Thyroid gland (tissue), 4 donors: ENCODE measurements at regions not wholly inside any gene's neighbourhood (a gene's known extent, or its start where the extent isn't known, plus 50 kb on each side); places are given as distances from the start of the nearest gene placed in this dataset.
"Not testable (repeated sequence)": the region's sequence is repeated elsewhere in the genome, so short reads cannot be mapped to it uniquely, and the experiment has no call there.

Source experiments
- DNase-seq, 2 donors: peaks; one replicate each; pipeline ENCODE4 v3.0.0-alpha.2; 2019
- H3K27ac ChIP-seq, 3 donors: fragments of 200-600 bp; sonication (generic); 1 replicate in 2 of 3; 2 replicates in 1 of 3; pipeline ENCODE4 v1.5.1; 2016 to 2019; ENCODE audit warnings: mild to moderate bottlenecking in 1 of 3, moderate library complexity in 1 of 3
- H3K27me3 ChIP-seq: fragments of 200-600 bp; sonication (generic); one replicate; pipeline ENCODE4 v1.5.1; 2019
- H3K36me3 ChIP-seq, 2 donors: fragments of 200-600 bp; sonication (generic); one replicate each; pipeline ENCODE4 v1.5.1; 2016 to 2019
- H3K4me1 ChIP-seq, 2 donors: fragments of 200-600 bp; sonication (generic); one replicate each; pipeline ENCODE4 v1.5.1; 2017 to 2019
- H3K4me3 ChIP-seq, 3 donors: fragments of 200-600 bp; sonication (generic); replicated peaks in 1 of 3; 1 replicate in 2 of 3; 2 replicates in 1 of 3; pipeline ENCODE4 v1.5.1; 2016; ENCODE audit warnings: mild to moderate bottlenecking in 1 of 3
- H3K9me3 ChIP-seq: fragments of 200-600 bp; sonication (generic); one replicate; pipeline ENCODE4 v1.5.1; 2017
- CTCF ChIP-seq, 6 experiments: fragments of 200-600 bp in 3 of 6; fragments of 450-650 bp in 3 of 6; sonication (generic) in 3 of 6; IDR thresholded peaks; one replicate each; pipeline ENCODE4 v1.5.1; 2016 to 2019; ENCODE audit warnings: antibody characterized with exemption in 6 of 6, mild to moderate bottlenecking in 2 of 6, inconsistent platforms in 1 of 6, moderate library complexity in 1 of 6
- POLR2A ChIP-seq, 2 donors: fragments of 450-650 bp; IDR thresholded peaks; one replicate each; pipeline ENCODE4 v1.6.1; 2017; ENCODE audit warnings: antibody characterized with exemption in 2 of 2, mild to moderate bottlenecking in 2 of 2, moderate library complexity in 1 of 2
- WGBS, 2 donors: methylation state at CpG; one replicate each; pipeline ENCODE4 v1.1.5; 2017; 5-methylcytosine and 5-hydroxymethylcytosine counted together
- intact Hi-C: fragments of 100-400 bp; cut with DNase I; formaldehyde crosslinking; loops from one replicate; pipeline ENCODE4 v1.15.1; 2023

GRCh38 chr4:20151436-20151835 is 100.3 kb upstream of the SLIT2 start:
- H3K36me3 ChIP-seq = no peaks in the 10 kb centered on the region
- no peaks in the 10 kb centered on the region for H3K9me3 ChIP-seq
- no peak for DNase-seq
- no peak for TF ChIP-seq POLR2A (IDR thresholded peaks at IDR 0.05)
- TF ChIP-seq CTCF (IDR thresholded peaks at IDR 0.05) = no peak
- no peak overlapping the region for H3K4me3 ChIP-seq
- H3K27me3 ChIP-seq = no peaks in the 10 kb centered on the region
- intact Hi-C loops = no loop called here
- 66 to 68% methylated on average over 2 of the region's 2 CpGs for WGBS, 2 donors
- no peaks in the 10 kb centered on the region for H3K4me1 ChIP-seq
- H3K27ac ChIP-seq = no peak overlapping the region

- intact Hi-C loops, H3K36me3 ChIP-seq, DNase-seq, H3K27ac ChIP-seq, H3K27me3 ChIP-seq, H3K4me1 ChIP-seq, H3K9me3 ChIP-seq, H3K4me3 ChIP-seq: not testable (repeated sequence)
- 89 to 96% methylated on average over 3 of the region's 3 CpGs for WGBS, 2 donors
Observed at GRCh38 chr4:20149143-20149542, 102.6 kb upstream of the SLIT2 start.

- H3K36me3 ChIP-seq = no peaks in the 10 kb centered on the region
- H3K27me3 ChIP-seq = no peaks in the 10 kb centered on the region
- no peaks in the 10 kb centered on the region for H3K4me1 ChIP-seq
- 58 to 77% methylated on average over 2 of the region's 2 CpGs for WGBS, 2 donors
- no peak for DNase-seq
- no peak overlapping the region for H3K4me3 ChIP-seq
- TF ChIP-seq POLR2A (IDR thresholded peaks at IDR 0.05) = no peak
- intact Hi-C loops = no loop called here
- H3K27ac ChIP-seq = no peak overlapping the region
- no peaks in the 10 kb centered on the region for H3K9me3 ChIP-seq
Observed at GRCh38 chr4:20137176-20137575, 114.5 kb upstream of the SLIT2 start.

GRCh38 chr4:20127626-20128025 is 124.1 kb upstream of the SLIT2 start:
- intact Hi-C loops = no loop called here
- WGBS, 2 donors = 93 to 94% methylated on average over 1 of the region's 1 CpG

GRCh38 chr4:20126906-20127305 is 124.8 kb upstream of the SLIT2 start:
- H3K9me3 ChIP-seq = no peaks in the 10 kb centered on the region
- H3K27ac ChIP-seq = no peak overlapping the region
- no peaks in the 10 kb centered on the region for H3K4me1 ChIP-seq
- 96 to 100% methylated on average over 1 of the region's 1 CpG for WGBS, 2 donors
- no peak for DNase-seq
- intact Hi-C loops = no loop called here
- TF ChIP-seq CTCF (IDR thresholded peaks at IDR 0.05) (no peak), POLR2A (IDR thresholded peaks at IDR 0.05) (no peak)
- H3K27me3 ChIP-seq = no peaks in the 10 kb centered on the region
- no peaks in the 10 kb centered on the region for H3K36me3 ChIP-seq
- no peak overlapping the region for H3K4me3 ChIP-seq

More at GRCh38 chr4:20127626-20128025, 124.1 kb upstream of the SLIT2 start:
- Histone ChIP-seq H3K4me3 (no peak overlapping the region), H3K27ac (no peak overlapping the region), H3K27me3 (no peaks in the 10 kb centered on the region), H3K9me3 (no peaks in the 10 kb centered on the region), H3K4me1 (no peaks in the 10 kb centered on the region), H3K36me3 (no peaks in the 10 kb centered on the region)
- no peak for DNase-seq
- TF ChIP-seq POLR2A (IDR thresholded peaks at IDR 0.05) (no peak), CTCF (IDR thresholded peaks at IDR 0.05) (no peak)

- Histone ChIP-seq H3K9me3 (no peaks in the 10 kb centered on the region), H3K4me3 (no peak overlapping the region), H3K27me3 (no peaks in the 10 kb centered on the region), H3K27ac (no peak overlapping the region), H3K36me3 (no peaks in the 10 kb centered on the region), H3K4me1 (no peaks in the 10 kb centered on the region)
- no peak for DNase-seq
- intact Hi-C loops = no loop called here
- WGBS, 2 donors = 89 to 93% methylated on average over 3 of the region's 3 CpGs
- TF ChIP-seq POLR2A (IDR thresholded peaks at IDR 0.05) (no peak), CTCF (IDR thresholded peaks at IDR 0.05) (no peak)
Observed at GRCh38 chr4:20124317-20125026, 127.2 kb upstream of the SLIT2 start.
